ENCODE measurements at regions not wholly inside any gene's neighbourhood (a gene's known extent, or its start where the extent isn't known, plus 50 kb on each side); places are given as distances from the start of the nearest gene placed in this dataset.

GRCh38 chr14:71693381-71693780 is 238.8 kb upstream of the RGS6 start:
- H3K4me3 ChIP-seq (ENCODE audit: low read depth in 1 of 2, low read length in 1 of 2): no peak overlapping the region
- no peak for TF ChIP-seq CTCF (IDR thresholded peaks at IDR 0.05)
- no peaks in the 10 kb centered on the region for H3K9me3 ChIP-seq
- H3K36me3 ChIP-seq: peaks cover 6% of the 10 kb centered on the region
- peaks cover 0 to 36% of the 10 kb centered on the region in 2 experiments for H3K4me1 ChIP-seq (ENCODE audit: control insufficient read depth in 1 of 2, insufficient read depth in 1 of 2, low read depth in 1 of 2, low read length in 1 of 2)
- H3K27me3 ChIP-seq: no peaks in the 10 kb centered on the region
- peak overlapping the region; percentile 74 for H3K27ac ChIP-seq

GRCh38 chr14:71694591-71695530 is 237.4 kb upstream of the RGS6 start:
- H3K27me3 ChIP-seq: no peaks in the 10 kb centered on the region
- no peak overlapping the region for H3K4me3 ChIP-seq (ENCODE audit: low read depth in 1 of 2, low read length in 1 of 2)
- peaks cover 12% of the 10 kb centered on the region for H3K36me3 ChIP-seq
- no peaks in the 10 kb centered on the region for H3K9me3 ChIP-seq
- peak overlapping the region; percentile 21 for H3K27ac ChIP-seq
- no peak for TF ChIP-seq CTCF (IDR thresholded peaks at IDR 0.05)
- peaks cover 0 to 36% of the 10 kb centered on the region in 2 experiments for H3K4me1 ChIP-seq (ENCODE audit: control insufficient read depth in 1 of 2, insufficient read depth in 1 of 2, low read depth in 1 of 2, low read length in 1 of 2)

- Histone ChIP-seq H3K9me3 (no peaks in the 10 kb centered on the region), H3K27ac (peak overlapping the region; percentile 21), H3K27me3 (no peaks in the 10 kb centered on the region), H3K4me1 (ENCODE audit: control insufficient read depth in 1 of 2, insufficient read depth in 1 of 2, low read depth in 1 of 2, low read length in 1 of 2) (peaks cover 0 to 31% of the 10 kb centered on the region in 2 experiments), H3K4me3 (ENCODE audit: low read depth in 1 of 2, low read length in 1 of 2) (no peak overlapping the region), H3K36me3 (peaks cover 20% of the 10 kb centered on the region)
- TF ChIP-seq CTCF (IDR thresholded peaks at IDR 0.05): no peak
Measured at GRCh38 chr14:71695611-71696350, 236.4 kb upstream of the RGS6 start.

- Histone ChIP-seq H3K9me3 (no peaks in the 10 kb centered on the region), H3K4me1 (ENCODE audit: control insufficient read depth in 1 of 2, insufficient read depth in 1 of 2, low read depth in 1 of 2, low read length in 1 of 2) (peaks cover 0 to 18% of the 10 kb centered on the region in 2 experiments), H3K27ac (no peak overlapping the region), H3K27me3 (no peaks in the 10 kb centered on the region), H3K4me3 (ENCODE audit: low read depth in 1 of 2, low read length in 1 of 2) (no peak overlapping the region), H3K36me3 (peaks cover 33% of the 10 kb centered on the region)
- TF ChIP-seq CTCF (IDR thresholded peaks at IDR 0.05): no peak
Measured at GRCh38 chr14:71698027-71698426, 234.2 kb upstream of the RGS6 start.

- no peak for TF ChIP-seq CTCF (IDR thresholded peaks at IDR 0.05)
- Histone ChIP-seq H3K27me3 (no peaks in the 10 kb centered on the region), H3K36me3 (peaks cover 40% of the 10 kb centered on the region), H3K9me3 (no peaks in the 10 kb centered on the region), H3K4me1 (ENCODE audit: control insufficient read depth in 1 of 2, insufficient read depth in 1 of 2, low read depth in 1 of 2, low read length in 1 of 2) (peaks cover 0 to 13% of the 10 kb centered on the region in 2 experiments), H3K4me3 (ENCODE audit: low read depth in 1 of 2, low read length in 1 of 2) (no peak overlapping the region), H3K27ac (no peak overlapping the region)
Measured at GRCh38 chr14:71698673-71699072, 233.6 kb upstream of the RGS6 start.
